ENCODE measurements at regions not wholly inside any gene's neighbourhood (a gene's known extent, or its start where the extent isn't known, plus 50 kb on each side); places are given as distances from the start of the nearest gene placed in this dataset.

DNA sequence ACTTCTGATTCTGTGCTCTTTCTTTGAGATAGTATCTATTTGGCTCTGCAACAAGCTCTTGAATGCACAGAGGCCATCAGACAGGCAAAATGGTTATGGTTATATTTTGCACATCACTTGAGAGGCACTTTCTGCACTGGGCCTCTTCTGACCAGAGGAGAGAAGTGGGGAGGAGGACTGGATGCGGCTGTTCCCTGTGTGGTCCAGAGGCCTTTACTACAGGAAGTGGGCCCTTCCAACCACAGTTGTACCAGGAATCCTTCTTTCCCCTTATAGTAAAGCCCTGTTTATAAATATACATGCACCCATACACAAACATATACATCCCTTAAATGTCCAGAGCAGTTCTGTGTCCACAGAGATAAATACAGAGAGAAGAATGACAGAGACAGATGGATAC, 182.7 kb upstream of the HHIP start:
- intact Hi-C loops (cut with DNase I; ENCODE audit: low total_unique reads), result no loop called here
- no peak for DNase-seq
- H3K4me3 ChIP-seq, result no peak overlapping the region
- no peaks in the 10 kb centered on the region for H3K4me1 ChIP-seq
- TF ChIP-seq POLR2AphosphoS5 (IDR thresholded peaks at IDR 0.05) (no peak), EP300 (IDR thresholded peaks at IDR 0.05) (no peak), POLR2A (IDR thresholded peaks at IDR 0.05) (no peak)
- TF ChIP-seq, protein P1, sequence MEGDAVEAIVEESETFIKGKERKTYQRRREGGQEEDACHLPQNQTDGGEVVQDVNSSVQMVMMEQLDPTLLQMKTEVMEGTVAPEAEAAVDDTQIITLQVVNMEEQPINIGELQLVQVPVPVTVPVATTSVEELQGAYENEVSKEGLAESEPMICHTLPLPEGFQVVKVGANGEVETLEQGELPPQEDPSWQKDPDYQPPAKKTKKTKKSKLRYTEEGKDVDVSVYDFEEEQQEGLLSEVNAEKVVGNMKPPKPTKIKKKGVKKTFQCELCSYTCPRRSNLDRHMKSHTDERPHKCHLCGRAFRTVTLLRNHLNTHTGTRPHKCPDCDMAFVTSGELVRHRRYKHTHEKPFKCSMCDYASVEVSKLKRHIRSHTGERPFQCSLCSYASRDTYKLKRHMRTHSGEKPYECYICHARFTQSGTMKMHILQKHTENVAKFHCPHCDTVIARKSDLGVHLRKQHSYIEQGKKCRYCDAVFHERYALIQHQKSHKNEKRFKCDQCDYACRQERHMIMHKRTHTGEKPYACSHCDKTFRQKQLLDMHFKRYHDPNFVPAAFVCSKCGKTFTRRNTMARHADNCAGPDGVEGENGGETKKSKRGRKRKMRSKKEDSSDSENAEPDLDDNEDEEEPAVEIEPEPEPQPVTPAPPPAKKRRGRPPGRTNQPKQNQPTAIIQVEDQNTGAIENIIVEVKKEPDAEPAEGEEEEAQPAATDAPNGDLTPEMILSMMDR (IDR thresholded peaks at IDR 0.05), result no peak
- WGBS, 5 donors, result 74 to 88% (median 87%) methylated on average over 1 of the region's 1 CpG
- no peaks in the 10 kb centered on the region for H3K27me3 ChIP-seq
- H3K9me3 ChIP-seq, result no peaks in the 10 kb centered on the region
- H3K36me3 ChIP-seq, result no peaks in the 10 kb centered on the region
- no peak overlapping the region for H3K27ac ChIP-seq

DNA sequence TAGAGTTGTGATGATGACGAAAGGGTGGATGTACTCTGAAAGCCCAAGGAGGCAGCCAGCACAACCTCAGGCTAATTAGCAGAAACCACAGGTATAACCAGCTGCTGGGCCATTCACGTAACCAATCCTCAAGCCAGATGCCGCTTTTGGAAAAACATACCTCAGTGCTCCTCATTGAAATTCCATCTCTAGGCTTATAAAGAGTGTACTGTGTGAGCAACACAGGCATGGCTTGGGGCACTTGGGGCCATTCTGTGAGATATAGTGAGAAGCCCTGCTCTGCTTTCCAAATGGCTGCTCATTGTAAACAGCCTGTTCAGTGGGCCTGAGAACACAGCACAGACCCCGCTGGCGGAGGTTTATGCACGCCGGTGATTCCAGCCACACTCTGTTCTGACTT, 182.1 kb upstream of the HHIP start:
- intact Hi-C loops (cut with DNase I; ENCODE audit: low total_unique reads), result no loop called here
- TF ChIP-seq, protein P1 (IDR thresholded peaks at IDR 0.05), result no peak
- TF ChIP-seq POLR2A (IDR thresholded peaks at IDR 0.05) (no peak), EP300 (IDR thresholded peaks at IDR 0.05) (no peak), POLR2AphosphoS5 (IDR thresholded peaks at IDR 0.05) (no peak)

DNA sequence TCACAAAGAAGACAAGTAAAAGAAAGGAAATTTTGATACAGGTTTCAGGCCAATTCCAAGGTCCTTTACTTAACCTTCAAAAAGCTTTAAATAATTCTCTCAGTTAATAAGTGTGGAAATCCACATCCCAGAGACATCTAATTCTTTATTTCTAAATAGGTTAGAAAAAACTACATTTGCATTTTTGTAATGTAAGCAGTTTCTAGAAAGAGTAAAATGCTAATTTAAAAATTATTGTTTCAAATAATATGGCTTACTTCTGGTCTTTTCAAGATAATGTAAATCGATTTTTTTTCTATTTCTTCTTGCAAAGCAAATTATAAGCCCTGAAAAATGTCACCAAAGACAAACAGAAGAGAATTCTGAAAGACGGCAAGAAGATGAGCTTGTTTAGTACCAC, 180.4 kb upstream of the HHIP start:
- no peak for DNase-seq
- TF ChIP-seq POLR2AphosphoS5 (IDR thresholded peaks at IDR 0.05) (no peak), POLR2A (IDR thresholded peaks at IDR 0.05) (no peak), EP300 (IDR thresholded peaks at IDR 0.05) (no peak)
- TF ChIP-seq, protein P1 (IDR thresholded peaks at IDR 0.05), result no peak
- H3K36me3 ChIP-seq, result no peaks in the 10 kb centered on the region
- no peak overlapping the region for H3K27ac ChIP-seq
- H3K4me1 ChIP-seq, result no peaks in the 10 kb centered on the region
- no peaks in the 10 kb centered on the region for H3K27me3 ChIP-seq
- intact Hi-C loops (cut with DNase I; ENCODE audit: low total_unique reads), result no loop called here
- H3K4me3 ChIP-seq, result no peak overlapping the region
- H3K9me3 ChIP-seq, result no peaks in the 10 kb centered on the region
- 61 to 71% (median 63%) methylated on average over 2 of the region's 2 CpGs for WGBS, 5 donors

More for the DNA sequence above, 182.1 kb upstream of the HHIP start:
- Histone ChIP-seq H3K27me3 (no peaks in the 10 kb centered on the region), H3K36me3 (no peaks in the 10 kb centered on the region), H3K4me3 (no peak overlapping the region), H3K4me1 (no peaks in the 10 kb centered on the region), H3K27ac (no peak overlapping the region), H3K9me3 (no peaks in the 10 kb centered on the region)
- 86 to 93% (median 91%) methylated on average over 7 of the region's 7 CpGs for WGBS, 5 donors
- no peak for DNase-seq

DNA sequence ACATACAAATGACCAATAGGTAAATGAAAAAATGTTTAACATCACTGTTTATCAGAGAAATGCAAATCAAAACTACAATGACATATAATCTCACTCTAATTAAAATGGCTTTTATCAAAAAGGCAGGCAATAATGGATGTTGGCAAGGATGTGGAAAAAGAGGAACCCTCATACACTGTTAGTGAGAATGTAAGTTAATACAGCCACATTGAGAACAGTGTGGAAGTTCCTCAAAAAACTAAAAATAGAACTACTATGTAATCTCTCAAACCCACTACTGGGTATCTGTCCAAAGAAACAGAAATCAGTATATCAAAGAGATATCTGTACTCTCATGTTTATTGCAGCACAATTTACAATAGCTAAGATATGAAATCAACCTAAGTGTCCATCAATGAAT, 165.9 kb upstream of the HHIP start:
- H3K27me3 ChIP-seq, result no peaks in the 10 kb centered on the region
- H3K36me3 ChIP-seq, result no peaks in the 10 kb centered on the region
- no peak for DNase-seq
- no peak overlapping the region for H3K4me3 ChIP-seq
- TF ChIP-seq, protein P1 (IDR thresholded peaks at IDR 0.05), result no peak
- TF ChIP-seq EP300 (IDR thresholded peaks at IDR 0.05), result no peak
- no peak for TF ChIP-seq POLR2AphosphoS5 (IDR thresholded peaks at IDR 0.05)
- no peak for TF ChIP-seq POLR2A (IDR thresholded peaks at IDR 0.05)
- H3K4me1 ChIP-seq, result no peaks in the 10 kb centered on the region
- intact Hi-C loops (cut with DNase I; ENCODE audit: low total_unique reads), result no loop called here
- H3K9me3 ChIP-seq, result peaks cover 0 to 32% (median 3%) of the 10 kb centered on the region in 4 donors
- H3K27ac ChIP-seq, result no peak overlapping the region
